NCI-H187 (cell line): ENCODE measurements at regions not wholly inside any gene's neighbourhood (a gene's known extent, or its start where the extent isn't known, plus 50 kb on each side); places are given as distances from the start of the nearest gene placed in this dataset.
A peak's percentile ranks its signal among the peaks of the same experiment; 100 is the strongest.

ENCODE experiments used
- DNase-seq, 2 experiments: peaks; one replicate each; lab custom pipeline; 2025; lab: John Stamatoyannopoulos, UW

- DNase-seq: no peak
These were observed 519.3 kb upstream of the CADM2 start for GRCh38 chr3:84439476-84439875.

GRCh38 chr3:84440291-84440690, 518.5 kb upstream of the CADM2 start:
- no peak for DNase-seq

- no peak for DNase-seq
These were observed 516.3 kb upstream of the CADM2 start for GRCh38 chr3:84442533-84442932.

- no peak for DNase-seq
These were observed 513.9 kb upstream of the CADM2 start for GRCh38 chr3:84444726-84445521.

GRCh38 chr3:84487296-84487695, 471.5 kb upstream of the CADM2 start:
- no peak for DNase-seq

- DNase-seq: no peak
These were observed 454.0 kb upstream of the CADM2 start for GRCh38 chr3:84504761-84505160.

GRCh38 chr3:84510007-84510406, 448.8 kb upstream of the CADM2 start:
- no peak for DNase-seq

GRCh38 chr3:84522893-84523292, 435.9 kb upstream of the CADM2 start:
- no peak for DNase-seq

GRCh38 chr3:84536916-84537315, 421.9 kb upstream of the CADM2 start:
- DNase-seq: no peak

- DNase-seq: no peak
These were observed 420.2 kb upstream of the CADM2 start for GRCh38 chr3:84538597-84538996.

- no peak for DNase-seq
These were observed 411.6 kb upstream of the CADM2 start for GRCh38 chr3:84547207-84547606.

GRCh38 chr3:84547971-84548970, 410.5 kb upstream of the CADM2 start:
- no peak for DNase-seq

- no peak for DNase-seq
These were observed 403.2 kb upstream of the CADM2 start for GRCh38 chr3:84555629-84556028.

GRCh38 chr3:84566256-84566655, 392.5 kb upstream of the CADM2 start:
- no peak for DNase-seq

- no peak for DNase-seq
These were observed 391.0 kb upstream of the CADM2 start for GRCh38 chr3:84567796-84568195.

- DNase-seq: no peak
These were observed 384.8 kb upstream of the CADM2 start for GRCh38 chr3:84573962-84574361.

GRCh38 chr3:84586427-84586826, 372.4 kb upstream of the CADM2 start:
- DNase-seq: no peak

- DNase-seq: no peak
These were observed 358.0 kb upstream of the CADM2 start for GRCh38 chr3:84600703-84601225.

GRCh38 chr3:84601303-84601702, 357.5 kb upstream of the CADM2 start:
- peak; percentile 1 for DNase-seq

GRCh38 chr3:84621823-84622222, 337.0 kb upstream of the CADM2 start:
- DNase-seq: no peak

GRCh38 chr3:84634668-84635067, 324.1 kb upstream of the CADM2 start:
- no peak for DNase-seq

- no peak for DNase-seq
These were observed 321.5 kb upstream of the CADM2 start for GRCh38 chr3:84637272-84637671.

- no peak for DNase-seq
These were observed 292.3 kb upstream of the CADM2 start for GRCh38 chr3:84666468-84666867.
